Aorta (tissue), 5 donors: ENCODE measurements at regions not wholly inside any gene's neighbourhood (a gene's known extent, or its start where the extent isn't known, plus 50 kb on each side); places are given as distances from the start of the nearest gene placed in this dataset.
"Not testable (repeated sequence)": the region's sequence is repeated elsewhere in the genome, so short reads cannot be mapped to it uniquely, and the experiment has no call there.

ENCODE experiments used
- ATAC-seq: fragments of 200-7000 bp; cut with Tn5 transposase; one replicate; pipeline ENCODE4 v1.9.1; 2022; ENCODE audit warnings: moderate library complexity; ENCODE audit not compliant: low FRiP score
- DNase-seq, 2 donors: peaks; one replicate each; pipeline ENCODE4 v3.0.0-alpha.2; 2020
- H3K27ac ChIP-seq, 2 donors: one replicate each; pipeline ENCODE4 v1.5.1; 2013; ENCODE audit warnings: low read length in 2 of 2, mild to moderate bottlenecking in 2 of 2, moderate library complexity in 2 of 2, control low read depth in 1 of 2, inconsistent platforms in 1 of 2, low read depth in 1 of 2
- H3K27me3 ChIP-seq, 2 donors: one replicate each; pipeline ENCODE4 v1.6.1; 2013; ENCODE audit warnings: control low read depth in 1 of 2, low read length in 1 of 2, mild to moderate bottlenecking in 1 of 2, moderate library complexity in 1 of 2; ENCODE audit not compliant: insufficient read depth in 2 of 2, control insufficient read depth in 1 of 2
- H3K36me3 ChIP-seq, 2 donors: one replicate each; pipeline ENCODE4 v1.6.1; 2013; ENCODE audit warnings: control low read depth in 1 of 2, low read length in 1 of 2, mild to moderate bottlenecking in 1 of 2; ENCODE audit not compliant: insufficient read depth in 2 of 2, control insufficient read depth in 1 of 2
- H3K4me1 ChIP-seq, 2 donors: one replicate each; pipeline ENCODE4 v1.6.1; 2013; ENCODE audit warnings: low read length in 2 of 2, control low read depth in 1 of 2, mild to moderate bottlenecking in 1 of 2, moderate library complexity in 1 of 2; ENCODE audit not compliant: insufficient read depth in 2 of 2, control insufficient read depth in 1 of 2
- H3K4me3 ChIP-seq, 2 donors: one replicate each; pipeline ENCODE4 v1.5.1; 2013; ENCODE audit warnings: low read length in 2 of 2, control low read depth in 1 of 2, mild to moderate bottlenecking in 1 of 2
- H3K9me3 ChIP-seq: one replicate; pipeline ENCODE4 v1.6.1; 2013; ENCODE audit warnings: mild to moderate bottlenecking, low read length; ENCODE audit not compliant: control insufficient read depth
- WGBS, 2 donors: extraction: QIAGEN DNeasy Blood & Tissue Kit; methylation state at CpG; one replicate each; pipeline ENCODE4 v1.1.7; 2013; 5-methylcytosine and 5-hydroxymethylcytosine counted together
- intact Hi-C, 2 donors: fragments of 100-400 bp; cut with DNase I; formaldehyde crosslinking; loops; one replicate each; pipeline versions ENCODE4 v1.14.2 to v1.15.0; 2022
- donor health status: healthy with polysubstance abuse.
- donor health status: Bipolar disorder and iron deficiency.
- donor health status: DM: no; HTN: no; CAD: no.
- donor health status: DM: no; HTN: no; CAD: no.
- donor health status: DM: yes; HTN: yes; CAD: no.

GRCh38 chr13:76663592-76664335, 222.4 kb downstream of the KCTD12 start:
- peak overlapping the region in 1 of 2 donors; percentile 14 for H3K27ac ChIP-seq
- DNase-seq (no peak), ATAC-seq (peak; percentile 81)
- no peaks in the 10 kb centered on the region for H3K9me3 ChIP-seq
- H3K27me3 ChIP-seq, result no peaks in the 10 kb centered on the region
- intact Hi-C loops, result no loop called here
- no peaks in the 10 kb centered on the region for H3K36me3 ChIP-seq
- peak overlapping the region in 1 of 2 donors; percentile 41 for H3K4me3 ChIP-seq
- peaks cover 2 to 6% of the 10 kb centered on the region in 2 donors for H3K4me1 ChIP-seq
- WGBS, 2 donors, result 1 to 4% methylated on average over 4 of the region's 4 CpGs

DNA sequence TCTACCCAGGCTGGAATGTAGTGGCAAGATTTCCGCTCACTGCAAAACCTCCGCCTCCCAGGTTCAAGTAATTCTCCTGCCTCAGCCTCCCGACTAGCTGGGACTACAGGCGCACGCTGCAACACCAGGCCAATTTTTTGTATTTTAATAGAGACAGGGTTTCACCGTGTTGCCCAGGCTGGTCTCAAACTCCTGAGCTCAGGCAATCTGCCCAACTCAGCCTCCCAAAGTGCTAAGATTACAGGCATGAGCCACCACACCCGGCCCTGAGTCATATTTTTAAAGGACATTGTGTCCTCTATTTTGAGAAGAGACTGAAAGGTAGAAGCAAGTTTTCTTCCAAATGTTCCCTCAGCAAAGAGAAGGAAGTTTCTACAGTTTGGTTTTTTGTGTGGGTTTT, 227.1 kb downstream of the KCTD12 start:
- WGBS, 2 donors, result 89 to 94% methylated on average over 7 of the region's 7 CpGs
- H3K36me3 ChIP-seq, H3K4me1 ChIP-seq, intact Hi-C loops, H3K4me3 ChIP-seq, DNase-seq, H3K27me3 ChIP-seq, ATAC-seq, H3K9me3 ChIP-seq, H3K27ac ChIP-seq: not testable (repeated sequence)

DNA sequence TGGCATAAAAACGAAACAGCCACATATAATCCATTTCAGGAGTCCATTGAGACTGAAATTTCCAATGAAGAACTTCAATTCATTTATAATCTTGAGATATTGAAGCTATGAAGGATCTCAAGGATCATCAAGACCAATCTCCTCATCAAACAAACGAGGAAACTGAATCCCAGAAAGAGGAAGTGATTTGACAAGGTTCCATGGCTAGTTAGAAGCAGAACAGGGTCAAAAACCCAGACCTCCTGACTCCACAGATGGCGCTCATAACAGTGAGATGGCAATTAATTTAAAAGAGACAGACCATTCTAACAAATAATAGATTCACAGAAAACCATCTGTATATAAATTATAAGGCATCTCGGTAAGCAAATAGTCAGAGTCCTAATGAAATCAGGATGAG, 229.7 kb downstream of the KCTD12 start:
- no peaks in the 10 kb centered on the region for H3K9me3 ChIP-seq
- no peak for DNase-seq
- H3K27me3 ChIP-seq, result no peaks in the 10 kb centered on the region
- H3K36me3 ChIP-seq, result no peaks in the 10 kb centered on the region
- 90 to 91% methylated on average over 4 of the region's 4 CpGs for WGBS, 2 donors
- H3K27ac ChIP-seq, result no peak overlapping the region
- intact Hi-C loops, result no loop called here
- no peak overlapping the region for H3K4me3 ChIP-seq
- no peak for ATAC-seq
- H3K4me1 ChIP-seq, result no peaks in the 10 kb centered on the region

DNA sequence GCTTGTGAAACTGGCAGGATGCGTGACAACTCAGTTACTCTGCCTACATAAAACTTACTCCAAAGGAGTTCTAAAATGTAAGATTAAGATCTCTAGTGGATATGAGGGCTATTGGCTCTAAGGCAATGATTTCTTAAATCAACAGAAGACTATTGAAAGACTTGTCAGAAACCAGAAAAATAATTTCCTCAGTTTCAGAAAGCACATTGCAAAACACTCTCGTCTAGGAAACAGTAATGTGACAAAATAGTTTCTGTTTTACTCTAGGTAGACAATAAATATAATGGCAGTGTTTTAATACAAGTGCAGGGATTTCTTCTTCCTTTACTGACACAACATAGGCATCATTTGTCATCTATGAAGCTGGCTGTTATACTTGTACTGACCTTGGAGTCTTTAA, 230.1 kb downstream of the KCTD12 start:
- Histone ChIP-seq H3K27me3 (no peaks in the 10 kb centered on the region), H3K4me3 (no peak overlapping the region), H3K9me3 (no peaks in the 10 kb centered on the region), H3K27ac (no peak overlapping the region), H3K4me1 (no peaks in the 10 kb centered on the region), H3K36me3 (no peaks in the 10 kb centered on the region)
- intact Hi-C loops, result no loop called here
- no peak for DNase-seq
- ATAC-seq, result no peak
- WGBS, 2 donors, result 61 to 62% methylated on average over 2 of the region's 2 CpGs

- H3K27ac ChIP-seq, result no peak overlapping the region
- no peaks in the 10 kb centered on the region for H3K27me3 ChIP-seq
- no peak for ATAC-seq
- H3K9me3 ChIP-seq, result no peaks in the 10 kb centered on the region
- no peaks in the 10 kb centered on the region for H3K36me3 ChIP-seq
- H3K4me1 ChIP-seq, result no peaks in the 10 kb centered on the region
- no peak overlapping the region for H3K4me3 ChIP-seq
- intact Hi-C loops, result no loop called here
- DNase-seq, result no peak
- WGBS, 2 donors, result 84 to 89% methylated on average over 2 of the region's 2 CpGs
Observed at GRCh38 chr13:76654263-76654662, 231.9 kb downstream of the KCTD12 start.

- no peaks in the 10 kb centered on the region for H3K9me3 ChIP-seq
- ATAC-seq (no peak), DNase-seq (no peak)
- H3K27me3 ChIP-seq, result no peaks in the 10 kb centered on the region
- 96 to 97% methylated on average over 1 of the region's 1 CpG for WGBS, 2 donors
- no peak overlapping the region for H3K27ac ChIP-seq
- H3K4me3 ChIP-seq, result no peak overlapping the region
- H3K4me1 ChIP-seq, result peaks cover 0 to 5% of the 10 kb centered on the region in 2 donors
- no peaks in the 10 kb centered on the region for H3K36me3 ChIP-seq
- intact Hi-C loops, result no loop called here
Observed at GRCh38 chr13:76651286-76651685, 234.9 kb downstream of the KCTD12 start.

DNA sequence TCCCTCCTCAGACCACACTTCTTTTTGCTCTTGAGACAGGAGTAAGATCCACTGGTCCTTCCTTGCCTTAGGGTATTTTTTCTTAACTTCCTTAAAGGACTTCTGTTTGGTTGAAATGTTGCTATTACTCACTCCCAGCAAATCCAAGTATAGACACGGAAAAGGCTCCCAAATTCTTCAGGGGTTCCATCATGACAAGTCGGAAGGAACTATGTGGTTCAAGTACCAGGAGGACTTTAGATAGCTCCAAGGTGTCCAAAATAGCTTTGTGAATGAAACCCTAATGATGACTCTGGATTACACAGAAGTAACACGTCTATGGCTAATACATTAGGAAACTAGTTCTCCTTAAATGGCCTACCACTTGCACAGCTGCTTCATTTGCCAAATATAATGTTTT, 238.7 kb downstream of the KCTD12 start:
- ATAC-seq, result no peak
- H3K9me3 ChIP-seq, result no peaks in the 10 kb centered on the region
- no peak for DNase-seq
- H3K4me3 ChIP-seq, result no peak overlapping the region
- no peak overlapping the region for H3K27ac ChIP-seq
- H3K4me1 ChIP-seq, result peaks cover 0 to 5% of the 10 kb centered on the region in 2 donors
- no peaks in the 10 kb centered on the region for H3K27me3 ChIP-seq
- WGBS, 2 donors, result 7 to 15% methylated on average over 3 of the region's 3 CpGs
- intact Hi-C loops, result no loop called here
- H3K36me3 ChIP-seq, result no peaks in the 10 kb centered on the region

DNA sequence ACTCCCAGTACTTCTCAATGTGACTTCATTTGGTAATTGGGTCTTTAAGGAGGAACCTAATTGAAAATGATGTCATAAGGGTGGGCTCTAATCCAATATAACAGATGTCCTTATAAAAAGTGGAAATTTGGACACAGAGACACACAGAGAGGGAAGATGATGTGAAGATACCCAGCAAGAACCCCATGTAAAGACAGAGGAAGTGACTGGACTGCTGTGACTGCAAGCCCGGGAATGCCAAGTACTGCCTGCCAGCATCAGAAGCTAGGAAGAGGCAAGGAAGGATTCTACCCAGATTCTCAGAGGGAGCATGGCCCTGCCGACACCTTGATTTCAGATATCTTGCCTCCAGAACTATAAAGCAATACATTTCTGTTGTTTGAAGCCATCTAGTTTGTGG, 239.3 kb downstream of the KCTD12 start:
- Histone ChIP-seq H3K27ac (no peak overlapping the region), H3K36me3 (no peaks in the 10 kb centered on the region), H3K4me3 (no peak overlapping the region), H3K27me3 (no peaks in the 10 kb centered on the region), H3K4me1 (peaks cover 0 to 5% of the 10 kb centered on the region in 2 donors), H3K9me3 (no peaks in the 10 kb centered on the region)
- ATAC-seq (no peak), DNase-seq (no peak)
- intact Hi-C loops, result no loop called here
- 89 to 95% methylated on average over 2 of the region's 2 CpGs for WGBS, 2 donors

DNA sequence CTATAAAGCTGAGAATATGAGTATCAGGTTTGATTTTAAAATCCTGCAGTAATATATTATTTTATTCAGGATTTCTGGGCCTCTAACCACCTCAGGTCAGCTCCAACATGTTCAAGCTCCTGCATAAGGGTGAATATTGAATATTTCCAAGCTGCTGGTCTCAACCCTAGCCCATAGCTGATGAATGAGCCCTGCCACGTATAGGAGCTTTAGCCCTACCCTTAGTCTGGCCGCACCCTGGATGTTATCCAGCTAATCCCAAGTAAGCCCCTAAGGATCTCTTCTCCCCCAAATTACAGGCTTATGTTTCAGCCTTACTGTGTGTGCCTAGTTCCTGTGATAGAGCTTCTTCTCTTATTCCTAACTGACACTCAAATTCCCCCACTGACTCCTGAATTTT, 240.6 kb downstream of the KCTD12 start:
- Histone ChIP-seq H3K4me1 (peaks cover 0 to 5% of the 10 kb centered on the region in 2 donors), H3K9me3 (no peaks in the 10 kb centered on the region), H3K27ac (no peak overlapping the region), H3K27me3 (no peaks in the 10 kb centered on the region), H3K36me3 (no peaks in the 10 kb centered on the region), H3K4me3 (no peak overlapping the region)
- ATAC-seq (no peak), DNase-seq (no peak)
- 91 to 93% methylated on average over 2 of the region's 2 CpGs for WGBS, 2 donors
- intact Hi-C loops, result no loop called here
